DOHH2 (cell line): ENCODE measurements at regions not wholly inside any gene's neighbourhood (a gene's known extent, or its start where the extent isn't known, plus 50 kb on each side); places are given as distances from the start of the nearest gene placed in this dataset.

ENCODE experiments used
- H3F3A ChIP-seq: fragments of 200-600 bp; sonication (generic), shearing (Covaris generic); 2 replicates; pipeline ENCODE4 v1.6.0; 2016; ENCODE audit warnings: antibody characterized with exemption, mild to moderate bottlenecking; ENCODE audit not compliant: control insufficient read depth, insufficient read depth
- H3K27ac ChIP-seq: fragments of 200-600 bp; sonication (generic); 2 replicates; pipeline ENCODE4 v1.5.1; 2014; ENCODE audit warnings: low read depth, mild to moderate bottlenecking, low read length, moderate library complexity
- H3K27me3 ChIP-seq: fragments of 200-600 bp; sonication (generic); 2 replicates; pipeline ENCODE4 v1.6.1; 2014; ENCODE audit warnings: mild to moderate bottlenecking, low read length, mixed read lengths; ENCODE audit not compliant: control insufficient read depth
- H3K36me3 ChIP-seq: fragments of 200-600 bp; sonication (generic); 2 replicates; pipeline ENCODE4 v1.6.1; 2014; ENCODE audit warnings: mild to moderate bottlenecking, low read length, moderate library complexity, mixed read lengths; ENCODE audit not compliant: control insufficient read depth
- H3K4me1 ChIP-seq: fragments of 200-600 bp; sonication (generic); 2 replicates; pipeline ENCODE4 v1.6.1; 2014; ENCODE audit warnings: mild to moderate bottlenecking, low read length, mixed read lengths; ENCODE audit not compliant: control insufficient read depth
- H3K4me2 ChIP-seq: fragments of 200-600 bp; sonication (generic); 2 replicates; pipeline ENCODE4 v1.6.0; 2014; ENCODE audit warnings: mild to moderate bottlenecking, low read length, moderate library complexity
- H3K4me3 ChIP-seq: fragments of 200-600 bp; sonication (generic); 2 replicates; pipeline ENCODE4 v1.5.1; 2014; ENCODE audit warnings: mild to moderate bottlenecking, low read length, mixed read lengths
- H3K79me2 ChIP-seq: fragments of 200-600 bp; sonication (generic); 2 replicates; pipeline ENCODE4 v1.6.1; 2014; ENCODE audit warnings: mild to moderate bottlenecking, low read length, mixed read lengths; ENCODE audit not compliant: control insufficient read depth
- H3K9me2 ChIP-seq: fragments of 200-600 bp; sonication (generic); replicated peaks from 2 replicates; pipeline ENCODE4 v1.6.1; 2014; ENCODE audit warnings: mild to moderate bottlenecking, low read length, mixed read lengths; ENCODE audit not compliant: control insufficient read depth
- H3K9me3 ChIP-seq: fragments of 200-600 bp; sonication (generic); 2 replicates; pipeline ENCODE4 v1.6.1; 2014; ENCODE audit warnings: antibody characterized with exemption, low read length, mixed read lengths; ENCODE audit not compliant: control insufficient read depth, insufficient read depth
- H4K20me1 ChIP-seq: fragments of 200-600 bp; sonication (generic); 2 replicates; pipeline ENCODE4 v1.6.0; 2014; ENCODE audit warnings: low read depth, mild to moderate bottlenecking, antibody characterized with exemption, low read length, moderate library complexity; ENCODE audit not compliant: control insufficient read depth, insufficient read depth
- EZH2phosphoT487 ChIP-seq: fragments of 200-600 bp; sonication (generic); IDR thresholded peaks from 2 replicates; pipeline ENCODE4 v1.6.1; 2017; ENCODE audit warnings: borderline replicate concordance, mild to moderate bottlenecking, antibody characterized with exemption, low read length, moderate library complexity, mixed read lengths
- TF ChIP-seq, protein P1 (sequence below): fragments of 200-600 bp; sonication (generic); IDR thresholded peaks from one replicate; pipeline ENCODE4 v1.5.1; 2014; ENCODE audit warnings: antibody characterized with exemption, mild to moderate bottlenecking, low read depth, low read length; ENCODE audit not compliant: poor library complexity, severe bottlenecking

DNA sequence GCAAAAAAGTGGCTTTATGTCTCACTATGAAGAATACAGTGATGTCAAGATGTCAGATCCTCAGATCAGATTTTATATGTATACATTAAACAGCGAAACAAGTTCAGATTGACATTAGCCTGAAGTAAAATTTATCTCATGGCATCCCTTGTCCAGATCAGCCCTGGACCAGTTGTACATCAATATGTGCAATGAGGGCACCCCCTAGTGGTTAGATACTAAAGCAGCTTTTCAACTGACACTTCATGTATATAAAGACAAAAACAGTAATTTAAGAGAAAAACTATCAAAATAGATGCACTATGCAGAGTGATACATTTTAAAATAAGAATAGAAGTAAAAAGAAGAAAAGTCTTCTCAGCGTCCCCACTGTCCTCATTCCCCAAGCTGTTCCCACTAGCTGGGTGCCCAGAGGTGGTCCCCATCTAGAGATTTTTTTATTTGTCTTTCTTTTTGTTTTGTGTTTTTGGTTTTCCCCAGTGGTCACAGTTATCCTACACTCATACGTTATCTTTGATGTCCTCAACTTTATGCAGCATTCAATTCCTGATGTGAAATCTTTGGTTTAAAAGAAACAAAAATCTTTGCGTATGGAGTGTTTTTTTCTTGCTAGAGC, 2193.4 kb upstream of the RAG2 start:
- no peaks in the 10 kb centered on the region for H3F3A ChIP-seq
- H3K79me2 ChIP-seq = no peaks in the 10 kb centered on the region
- no peak for TF ChIP-seq EZH2phosphoT487
- TF ChIP-seq, protein P1, sequence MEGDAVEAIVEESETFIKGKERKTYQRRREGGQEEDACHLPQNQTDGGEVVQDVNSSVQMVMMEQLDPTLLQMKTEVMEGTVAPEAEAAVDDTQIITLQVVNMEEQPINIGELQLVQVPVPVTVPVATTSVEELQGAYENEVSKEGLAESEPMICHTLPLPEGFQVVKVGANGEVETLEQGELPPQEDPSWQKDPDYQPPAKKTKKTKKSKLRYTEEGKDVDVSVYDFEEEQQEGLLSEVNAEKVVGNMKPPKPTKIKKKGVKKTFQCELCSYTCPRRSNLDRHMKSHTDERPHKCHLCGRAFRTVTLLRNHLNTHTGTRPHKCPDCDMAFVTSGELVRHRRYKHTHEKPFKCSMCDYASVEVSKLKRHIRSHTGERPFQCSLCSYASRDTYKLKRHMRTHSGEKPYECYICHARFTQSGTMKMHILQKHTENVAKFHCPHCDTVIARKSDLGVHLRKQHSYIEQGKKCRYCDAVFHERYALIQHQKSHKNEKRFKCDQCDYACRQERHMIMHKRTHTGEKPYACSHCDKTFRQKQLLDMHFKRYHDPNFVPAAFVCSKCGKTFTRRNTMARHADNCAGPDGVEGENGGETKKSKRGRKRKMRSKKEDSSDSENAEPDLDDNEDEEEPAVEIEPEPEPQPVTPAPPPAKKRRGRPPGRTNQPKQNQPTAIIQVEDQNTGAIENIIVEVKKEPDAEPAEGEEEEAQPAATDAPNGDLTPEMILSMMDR = peak; percentile 81
- H3K4me2 ChIP-seq = no peak overlapping the region
- no peaks in the 10 kb centered on the region for H3K9me2 ChIP-seq
- H3K36me3 ChIP-seq = no peaks in the 10 kb centered on the region
- H3K27ac ChIP-seq = no peak overlapping the region
- H3K27me3 ChIP-seq = no peaks in the 10 kb centered on the region
- H4K20me1 ChIP-seq = no peaks in the 10 kb centered on the region
- H3K4me1 ChIP-seq = no peaks in the 10 kb centered on the region
- no peak overlapping the region for H3K4me3 ChIP-seq
- no peaks in the 10 kb centered on the region for H3K9me3 ChIP-seq

DNA sequence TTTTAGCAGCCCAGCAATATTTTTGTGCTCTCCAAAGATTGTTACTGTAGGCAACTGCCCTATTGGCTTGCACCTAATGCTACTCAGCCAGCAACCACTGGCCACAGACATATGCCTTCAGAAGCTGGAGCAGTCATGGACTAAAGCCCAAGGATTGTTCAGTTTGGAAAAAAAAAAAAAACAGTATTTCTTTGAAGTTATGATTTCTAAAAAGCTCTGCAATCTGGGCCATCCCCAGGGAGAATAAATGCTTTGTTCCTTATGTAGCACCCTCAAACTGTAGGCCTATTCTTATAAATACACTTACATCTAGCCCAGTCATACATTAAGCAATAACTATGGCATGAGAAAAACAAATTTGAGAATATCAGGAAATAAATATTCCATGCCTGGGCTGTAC, 2190.5 kb upstream of the RAG2 start:
- Histone ChIP-seq H4K20me1 (no peaks in the 10 kb centered on the region), H3K4me3 (no peak overlapping the region), H3K9me2 (no peaks in the 10 kb centered on the region), H3K4me2 (no peak overlapping the region), H3F3A (no peaks in the 10 kb centered on the region), H3K79me2 (no peaks in the 10 kb centered on the region), H3K4me1 (no peaks in the 10 kb centered on the region), H3K27ac (no peak overlapping the region), H3K27me3 (no peaks in the 10 kb centered on the region), H3K36me3 (no peaks in the 10 kb centered on the region), H3K9me3 (no peaks in the 10 kb centered on the region)
- TF ChIP-seq EZH2phosphoT487 = no peak
- TF ChIP-seq, protein P1 = no peak

DNA sequence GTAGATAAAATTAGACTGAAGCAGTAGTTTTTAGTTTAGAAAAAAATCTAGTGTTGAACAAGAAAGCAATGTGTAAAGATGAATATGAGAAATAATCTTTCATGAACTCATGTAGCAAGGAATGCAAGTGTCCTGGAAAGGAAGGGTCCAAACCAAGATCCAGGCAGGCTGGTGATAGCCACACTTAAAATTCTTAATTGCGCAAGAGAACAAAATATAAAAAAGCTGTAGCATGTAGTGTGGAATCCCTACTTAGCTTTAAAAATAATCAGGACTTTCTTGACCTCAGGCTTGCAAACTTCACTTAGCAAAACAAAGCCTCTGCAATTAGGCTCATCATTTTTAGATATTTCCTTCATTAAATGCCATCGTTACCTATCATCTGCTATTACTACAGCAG, 2186.1 kb upstream of the RAG2 start:
- no peak for TF ChIP-seq EZH2phosphoT487
- TF ChIP-seq, protein P1 = no peak
- H3K9me3 ChIP-seq = no peaks in the 10 kb centered on the region
- H3F3A ChIP-seq = no peaks in the 10 kb centered on the region
- H3K4me2 ChIP-seq = no peak overlapping the region
- H3K79me2 ChIP-seq = no peaks in the 10 kb centered on the region
- no peaks in the 10 kb centered on the region for H4K20me1 ChIP-seq
- H3K4me3 ChIP-seq = no peak overlapping the region
- no peaks in the 10 kb centered on the region for H3K4me1 ChIP-seq
- no peaks in the 10 kb centered on the region for H3K36me3 ChIP-seq
- no peaks in the 10 kb centered on the region for H3K9me2 ChIP-seq
- no peak overlapping the region for H3K27ac ChIP-seq
- H3K27me3 ChIP-seq = no peaks in the 10 kb centered on the region

DNA sequence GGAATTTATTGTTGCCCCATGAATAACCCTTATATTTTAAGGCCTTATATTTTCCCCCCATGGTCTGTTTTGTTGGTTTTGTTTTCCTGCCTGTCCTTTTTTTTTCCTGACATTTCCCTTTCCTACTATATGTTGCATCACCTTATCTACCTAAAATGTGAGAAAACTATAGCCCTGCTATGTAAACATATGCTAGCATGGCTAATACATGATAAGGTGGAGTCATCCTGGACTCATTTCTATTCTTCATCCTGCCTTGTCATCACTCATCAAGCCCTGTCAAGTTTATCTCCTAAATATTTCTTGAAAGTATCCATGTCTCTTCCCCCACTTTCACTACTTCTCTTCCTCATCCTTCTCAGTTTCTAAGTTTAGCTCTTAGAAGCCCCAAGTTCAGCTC, 2168.8 kb upstream of the RAG2 start:
- Histone ChIP-seq H3F3A (no peaks in the 10 kb centered on the region), H3K79me2 (no peaks in the 10 kb centered on the region), H3K27me3 (no peaks in the 10 kb centered on the region), H3K9me2 (no peaks in the 10 kb centered on the region), H4K20me1 (no peaks in the 10 kb centered on the region), H3K4me1 (no peaks in the 10 kb centered on the region), H3K4me2 (no peak overlapping the region), H3K4me3 (no peak overlapping the region), H3K36me3 (no peaks in the 10 kb centered on the region), H3K9me3 (no peaks in the 10 kb centered on the region), H3K27ac (no peak overlapping the region)
- TF ChIP-seq EZH2phosphoT487 = no peak
- TF ChIP-seq, protein P1 = no peak
